ENCODE measurements at regions not wholly inside any gene's neighbourhood (a gene's known extent, or its start where the extent isn't known, plus 50 kb on each side); places are given as distances from the start of the nearest gene placed in this dataset.

- Histone ChIP-seq H3K4me1 (ENCODE audit: control insufficient read depth in 3 of 3, insufficient read depth in 2 of 3, low read depth in 1 of 3, low read length in 2 of 3) (peaks cover 0 to 2% (median 0%) of the 10 kb centered on the region in 3 donors), H3K36me3 (ENCODE audit: control insufficient read depth in 3 of 3, insufficient read depth in 2 of 3, low read depth in 1 of 3, low read length in 3 of 3) (no peaks in the 10 kb centered on the region), H3K9me3 (ENCODE audit: control insufficient read depth in 2 of 2, insufficient read depth in 1 of 2, low read depth in 1 of 2, low read length in 1 of 2) (no peaks in the 10 kb centered on the region), H3K27me3 (ENCODE audit: control insufficient read depth in 3 of 3, insufficient read depth in 3 of 3, low read length in 3 of 3) (peaks cover 0 to 5% (median 0%) of the 10 kb centered on the region in 3 donors), H3K27ac (ENCODE audit: low read depth in 1 of 3, low read length in 2 of 3) (no peak overlapping the region), H3K4me3 (ENCODE audit: low read depth in 1 of 3, low read length in 3 of 3) (no peak overlapping the region)
- no peak for DNase-seq
- 81 to 87% (median 82%) methylated on average over 8 of the region's 8 CpGs for WGBS, 3 donors
- FAIRE-seq, result no peak
Observed at GRCh38 chr7:156456032-156456431, 184.5 kb upstream of the RNF32 start.

GRCh38 chr7:156450473-156450872, 190.1 kb upstream of the RNF32 start:
- Histone ChIP-seq H3K9me3 (ENCODE audit: control insufficient read depth in 2 of 2, insufficient read depth in 1 of 2, low read depth in 1 of 2, low read length in 1 of 2) (no peaks in the 10 kb centered on the region), H3K4me1 (ENCODE audit: control insufficient read depth in 3 of 3, insufficient read depth in 2 of 3, low read depth in 1 of 3, low read length in 2 of 3) (no peaks in the 10 kb centered on the region), H3K27ac (ENCODE audit: low read depth in 1 of 3, low read length in 2 of 3) (no peak overlapping the region), H3K27me3 (ENCODE audit: control insufficient read depth in 3 of 3, insufficient read depth in 3 of 3, low read length in 3 of 3) (peaks cover 0 to 2% (median 0%) of the 10 kb centered on the region in 3 donors), H3K4me3 (ENCODE audit: low read depth in 1 of 3, low read length in 3 of 3) (no peak overlapping the region), H3K36me3 (ENCODE audit: control insufficient read depth in 3 of 3, insufficient read depth in 2 of 3, low read depth in 1 of 3, low read length in 3 of 3) (no peaks in the 10 kb centered on the region)
- DNase-seq (no peak), FAIRE-seq (no peak)
- 65 to 69% (median 68%) methylated on average over 3 of the region's 3 CpGs for WGBS, 3 donors

GRCh38 chr7:156448918-156449317, 191.7 kb upstream of the RNF32 start:
- FAIRE-seq (no peak), DNase-seq (no peak)
- Histone ChIP-seq H3K27me3 (ENCODE audit: control insufficient read depth in 3 of 3, insufficient read depth in 3 of 3, low read length in 3 of 3) (peaks cover 0 to 2% (median 0%) of the 10 kb centered on the region in 3 donors), H3K4me1 (ENCODE audit: control insufficient read depth in 3 of 3, insufficient read depth in 2 of 3, low read depth in 1 of 3, low read length in 2 of 3) (no peaks in the 10 kb centered on the region), H3K9me3 (ENCODE audit: control insufficient read depth in 2 of 2, insufficient read depth in 1 of 2, low read depth in 1 of 2, low read length in 1 of 2) (no peaks in the 10 kb centered on the region), H3K27ac (ENCODE audit: low read depth in 1 of 3, low read length in 2 of 3) (no peak overlapping the region), H3K4me3 (ENCODE audit: low read depth in 1 of 3, low read length in 3 of 3) (no peak overlapping the region), H3K36me3 (ENCODE audit: control insufficient read depth in 3 of 3, insufficient read depth in 2 of 3, low read depth in 1 of 3, low read length in 3 of 3) (no peaks in the 10 kb centered on the region)
- 58 to 74% (median 71%) methylated on average over 1 of the region's 1 CpG for WGBS, 3 donors

GRCh38 chr7:156446990-156447389, 193.6 kb upstream of the RNF32 start:
- no peak for FAIRE-seq
- H3K4me1 ChIP-seq (ENCODE audit: control insufficient read depth in 3 of 3, insufficient read depth in 2 of 3, low read depth in 1 of 3, low read length in 2 of 3), result no peaks in the 10 kb centered on the region
- no peaks in the 10 kb centered on the region for H3K27me3 ChIP-seq (ENCODE audit: control insufficient read depth in 3 of 3, insufficient read depth in 3 of 3, low read length in 3 of 3)
- no peaks in the 10 kb centered on the region for H3K36me3 ChIP-seq (ENCODE audit: control insufficient read depth in 3 of 3, insufficient read depth in 2 of 3, low read depth in 1 of 3, low read length in 3 of 3)
- H3K4me3 ChIP-seq (ENCODE audit: low read depth in 1 of 3, low read length in 3 of 3), result no peak overlapping the region
- no peaks in the 10 kb centered on the region for H3K9me3 ChIP-seq (ENCODE audit: control insufficient read depth in 2 of 2, insufficient read depth in 1 of 2, low read depth in 1 of 2, low read length in 1 of 2)
- no peak for DNase-seq
- H3K27ac ChIP-seq (ENCODE audit: low read depth in 1 of 3, low read length in 2 of 3), result no peak overlapping the region

- Histone ChIP-seq H3K27ac (ENCODE audit: low read depth in 1 of 3, low read length in 2 of 3) (no peak overlapping the region), H3K36me3 (ENCODE audit: control insufficient read depth in 3 of 3, insufficient read depth in 2 of 3, low read depth in 1 of 3, low read length in 3 of 3) (no peaks in the 10 kb centered on the region), H3K27me3 (ENCODE audit: control insufficient read depth in 3 of 3, insufficient read depth in 3 of 3, low read length in 3 of 3) (no peaks in the 10 kb centered on the region), H3K4me3 (ENCODE audit: low read depth in 1 of 3, low read length in 3 of 3) (no peak overlapping the region), H3K9me3 (ENCODE audit: control insufficient read depth in 2 of 2, insufficient read depth in 1 of 2, low read depth in 1 of 2, low read length in 1 of 2) (no peaks in the 10 kb centered on the region), H3K4me1 (ENCODE audit: control insufficient read depth in 3 of 3, insufficient read depth in 2 of 3, low read depth in 1 of 3, low read length in 2 of 3) (no peaks in the 10 kb centered on the region)
- FAIRE-seq (no peak), DNase-seq (no peak)
- WGBS, 3 donors, result 83 to 89% (median 86%) methylated on average over 16 of the region's 16 CpGs
Observed at GRCh38 chr7:156445997-156446761, 194.4 kb upstream of the RNF32 start.

- DNase-seq (no peak), FAIRE-seq (no peak)
- no peaks in the 10 kb centered on the region for H3K9me3 ChIP-seq (ENCODE audit: control insufficient read depth in 2 of 2, insufficient read depth in 1 of 2, low read depth in 1 of 2, low read length in 1 of 2)
- H3K4me1 ChIP-seq (ENCODE audit: control insufficient read depth in 3 of 3, insufficient read depth in 2 of 3, low read depth in 1 of 3, low read length in 2 of 3), result no peaks in the 10 kb centered on the region
- no peak overlapping the region for H3K4me3 ChIP-seq (ENCODE audit: low read depth in 1 of 3, low read length in 3 of 3)
- no peak overlapping the region for H3K27ac ChIP-seq (ENCODE audit: low read depth in 1 of 3, low read length in 2 of 3)
- WGBS, 3 donors, result 10 to 30% (median 18%) methylated on average over 10 of the region's 10 CpGs
- H3K27me3 ChIP-seq (ENCODE audit: control insufficient read depth in 3 of 3, insufficient read depth in 3 of 3, low read length in 3 of 3), result no peaks in the 10 kb centered on the region
- no peaks in the 10 kb centered on the region for H3K36me3 ChIP-seq (ENCODE audit: control insufficient read depth in 3 of 3, insufficient read depth in 2 of 3, low read depth in 1 of 3, low read length in 3 of 3)
Observed at GRCh38 chr7:156442516-156442915, 198.1 kb upstream of the RNF32 start.

GRCh38 chr7:156440456-156440855, 200.1 kb upstream of the RNF32 start:
- Histone ChIP-seq H3K4me3 (ENCODE audit: low read depth in 1 of 3, low read length in 3 of 3) (no peak overlapping the region), H3K27ac (ENCODE audit: low read depth in 1 of 3, low read length in 2 of 3) (no peak overlapping the region)

GRCh38 chr7:156438011-156438410, 202.6 kb upstream of the RNF32 start:
- Histone ChIP-seq H3K9me3 (ENCODE audit: control insufficient read depth in 2 of 2, insufficient read depth in 1 of 2, low read depth in 1 of 2, low read length in 1 of 2) (no peaks in the 10 kb centered on the region), H3K27me3 (ENCODE audit: control insufficient read depth in 3 of 3, insufficient read depth in 3 of 3, low read length in 3 of 3) (no peaks in the 10 kb centered on the region), H3K27ac (ENCODE audit: low read depth in 1 of 3, low read length in 2 of 3) (no peak overlapping the region), H3K4me3 (ENCODE audit: low read depth in 1 of 3, low read length in 3 of 3) (no peak overlapping the region), H3K4me1 (ENCODE audit: control insufficient read depth in 3 of 3, insufficient read depth in 2 of 3, low read depth in 1 of 3, low read length in 2 of 3) (no peaks in the 10 kb centered on the region), H3K36me3 (ENCODE audit: control insufficient read depth in 3 of 3, insufficient read depth in 2 of 3, low read depth in 1 of 3, low read length in 3 of 3) (no peaks in the 10 kb centered on the region)
- 20 to 42% (median 37%) methylated on average over 2 of the region's 2 CpGs for WGBS, 3 donors
- no peak for DNase-seq
- FAIRE-seq, result no peak

More at GRCh38 chr7:156440456-156440855, 200.1 kb upstream of the RNF32 start:
- Histone ChIP-seq H3K36me3 (ENCODE audit: control insufficient read depth in 3 of 3, insufficient read depth in 2 of 3, low read depth in 1 of 3, low read length in 3 of 3) (no peaks in the 10 kb centered on the region), H3K9me3 (ENCODE audit: control insufficient read depth in 2 of 2, insufficient read depth in 1 of 2, low read depth in 1 of 2, low read length in 1 of 2) (no peaks in the 10 kb centered on the region), H3K27me3 (ENCODE audit: control insufficient read depth in 3 of 3, insufficient read depth in 3 of 3, low read length in 3 of 3) (no peaks in the 10 kb centered on the region), H3K4me1 (ENCODE audit: control insufficient read depth in 3 of 3, insufficient read depth in 2 of 3, low read depth in 1 of 3, low read length in 2 of 3) (no peaks in the 10 kb centered on the region)
- 84 to 90% (median 90%) methylated on average over 13 of the region's 13 CpGs for WGBS, 3 donors
- DNase-seq (no peak), FAIRE-seq (no peak)
